Skeletal muscle cell (primary cell): ENCODE measurements at regions not wholly inside any gene's neighbourhood (a gene's known extent, or its start where the extent isn't known, plus 50 kb on each side); places are given as distances from the start of the nearest gene placed in this dataset.
"Not testable (repeated sequence)": the region's sequence is repeated elsewhere in the genome, so short reads cannot be mapped to it uniquely, and the experiment has no call there.

Experiments used
- DNase-seq: peaks from one replicate; pipeline ENCODE4 v3.0.0-alpha.2; 2010; ENCODE audit warnings: low read depth
- H3K4me3 ChIP-seq: 2 replicates; pipeline ENCODE4 v1.5.1; 2011; ENCODE audit warnings: low read depth, mild to moderate bottlenecking, control low read depth, low read length, moderate library complexity

- no peak for DNase-seq
- H3K4me3 ChIP-seq: no peak overlapping the region
These were observed 234.4 kb downstream of the NEBL start for GRCh38 chr10:20662742-20663141.

- H3K4me3 ChIP-seq: no peak overlapping the region
- no peak for DNase-seq
These were observed 237.9 kb downstream of the NEBL start for GRCh38 chr10:20659225-20659624.

- no peak overlapping the region for H3K4me3 ChIP-seq
- no peak for DNase-seq
These were observed 239.0 kb downstream of the NEBL start for GRCh38 chr10:20658158-20658557.

DNA sequence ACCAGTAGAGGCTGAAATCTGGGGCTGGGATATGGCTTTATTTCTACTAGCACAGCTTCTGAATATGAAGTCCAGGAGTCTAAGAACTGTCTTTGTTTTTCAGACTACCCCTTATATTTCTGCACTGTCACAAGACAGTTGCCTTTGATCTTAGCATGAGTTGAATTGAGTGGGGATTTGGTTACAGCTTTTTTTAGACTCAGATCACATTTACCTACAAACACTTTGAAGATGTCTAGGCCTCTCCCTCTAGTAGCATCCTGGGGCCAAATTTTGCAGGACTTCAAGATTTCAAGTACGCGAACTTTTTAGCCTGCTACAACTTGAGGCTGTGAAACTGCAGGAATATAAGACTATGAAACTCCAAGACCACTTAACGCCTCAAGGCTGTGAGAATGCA, 240.2 kb downstream of the NEBL start:
- H3K4me3 ChIP-seq: no peak overlapping the region
- no peak for DNase-seq

GRCh38 chr10:20652424-20652823, 244.7 kb downstream of the NEBL start:
- not testable (repeated sequence) for H3K4me3 ChIP-seq, DNase-seq

DNA sequence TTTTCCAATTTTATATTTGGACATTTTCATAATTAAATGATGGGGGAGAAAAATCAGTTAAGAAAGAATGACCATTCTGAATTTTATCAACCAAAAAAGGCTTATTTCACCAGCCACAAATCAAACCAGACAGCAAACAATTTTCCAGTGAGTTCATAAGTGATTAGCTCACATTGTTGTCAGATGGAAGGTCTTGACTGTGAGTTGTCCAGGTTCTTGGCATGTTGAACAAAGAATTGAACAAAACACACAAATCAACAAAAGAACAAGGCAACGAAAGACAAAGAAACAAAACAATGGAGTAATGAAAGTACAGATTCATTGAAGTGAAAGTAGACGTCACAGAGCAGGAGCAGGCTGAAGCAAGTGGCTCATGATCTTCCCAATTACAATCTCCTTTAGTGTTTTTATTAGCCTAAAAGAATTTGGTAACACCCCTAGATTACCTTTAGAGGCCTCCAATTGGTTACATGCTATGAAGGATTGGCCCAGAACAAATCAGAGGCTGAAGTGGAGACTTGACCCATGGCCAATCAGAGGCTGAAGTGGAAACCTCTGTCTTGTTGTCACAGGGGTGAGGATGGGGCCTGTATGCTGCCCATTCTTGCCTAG, 248.7 kb downstream of the NEBL start:
- no peak for DNase-seq
- no peak overlapping the region for H3K4me3 ChIP-seq

- no peak overlapping the region for H3K4me3 ChIP-seq
- DNase-seq: no peak
These were observed 249.4 kb downstream of the NEBL start for GRCh38 chr10:20647756-20648155.

DNA sequence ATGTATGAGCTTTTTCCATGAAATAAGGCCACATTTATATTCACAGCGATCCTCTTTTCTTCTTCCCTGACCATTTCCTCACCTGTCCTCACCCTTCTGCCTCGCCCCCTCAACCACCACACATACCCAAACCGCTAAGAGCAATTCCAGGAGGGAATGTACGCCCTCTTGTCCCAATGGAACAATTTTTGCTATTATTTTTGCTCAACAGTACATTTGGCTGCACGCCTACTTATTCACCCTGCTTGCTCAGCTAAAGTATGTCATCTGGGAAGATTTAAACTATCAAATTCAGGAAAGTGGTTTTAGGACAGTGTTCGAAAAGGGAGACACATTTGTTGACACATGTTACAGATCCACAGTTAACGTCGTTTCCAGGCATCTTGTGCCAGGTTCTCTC, 252.7 kb downstream of the NEBL start:
- no peak overlapping the region for H3K4me3 ChIP-seq
- peak; percentile 9 for DNase-seq

GRCh38 chr10:20641605-20642004, 255.5 kb downstream of the NEBL start:
- no peak for DNase-seq
- no peak overlapping the region for H3K4me3 ChIP-seq

DNA sequence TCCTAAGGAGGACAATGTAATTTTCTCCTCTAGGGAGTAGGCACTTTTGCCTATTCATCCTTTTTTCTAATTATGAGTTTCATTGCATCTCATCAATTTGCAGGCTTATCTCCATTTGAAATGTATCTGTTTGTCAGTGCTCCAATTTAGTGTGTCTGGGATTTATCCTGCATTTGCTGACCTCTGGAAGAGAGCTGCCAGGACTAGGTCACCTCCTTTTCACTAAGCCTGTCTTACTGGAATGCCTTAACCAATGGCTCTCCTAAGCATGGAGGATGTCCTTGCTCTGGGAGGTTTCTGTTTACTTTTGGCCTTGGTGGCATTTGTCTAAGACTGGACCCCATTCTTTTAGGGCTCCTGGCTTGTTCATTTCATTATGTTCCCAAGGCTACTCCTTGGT, 261.5 kb downstream of the NEBL start:
- no peak for DNase-seq
- H3K4me3 ChIP-seq: no peak overlapping the region

DNA sequence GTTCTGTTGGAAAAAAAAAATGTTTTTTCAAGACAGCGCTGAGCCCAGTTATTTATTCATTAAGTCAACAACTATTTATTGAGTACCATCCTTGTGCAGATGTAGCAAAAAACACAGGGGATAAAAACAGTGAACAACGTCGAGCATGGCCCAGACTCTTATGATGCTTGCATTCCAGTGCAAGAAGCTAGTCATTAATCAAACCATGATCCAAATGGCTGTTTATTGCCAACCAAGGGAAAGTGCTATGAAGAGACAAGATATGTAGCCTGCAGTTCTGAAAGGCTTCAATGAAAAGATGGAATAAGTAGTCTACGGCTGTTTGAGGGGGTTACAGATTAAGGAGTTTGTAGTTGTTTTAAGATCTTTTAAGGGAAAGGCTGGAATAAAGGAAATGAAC, 262.3 kb downstream of the NEBL start:
- no peak for DNase-seq
- no peak overlapping the region for H3K4me3 ChIP-seq

- H3K4me3 ChIP-seq: no peak overlapping the region
- no peak for DNase-seq
These were observed 263.4 kb downstream of the NEBL start for GRCh38 chr10:20633714-20634113.

GRCh38 chr10:20632696-20633095, 264.4 kb downstream of the NEBL start:
- H3K4me3 ChIP-seq: no peak overlapping the region
- DNase-seq: no peak

DNA sequence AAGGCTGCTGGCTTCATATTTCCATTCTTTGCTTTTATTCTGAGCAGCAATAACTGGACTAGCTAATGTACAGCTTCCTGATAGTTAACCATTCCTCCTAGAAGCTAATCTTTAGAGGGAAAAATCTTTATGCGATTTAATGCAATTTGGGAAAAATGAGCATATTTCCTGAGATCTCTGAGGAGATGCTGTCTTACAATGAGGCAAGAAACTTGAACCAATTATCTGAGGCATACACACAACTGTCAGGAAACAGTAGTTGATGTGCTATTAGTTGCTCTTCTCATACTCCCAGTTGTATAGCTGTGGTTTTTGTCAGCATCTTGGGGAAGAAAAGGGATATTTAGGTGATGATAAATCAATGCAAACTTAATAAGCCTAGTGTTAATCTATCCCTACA, 265.9 kb downstream of the NEBL start:
- no peak for DNase-seq
- H3K4me3 ChIP-seq: no peak overlapping the region

DNA sequence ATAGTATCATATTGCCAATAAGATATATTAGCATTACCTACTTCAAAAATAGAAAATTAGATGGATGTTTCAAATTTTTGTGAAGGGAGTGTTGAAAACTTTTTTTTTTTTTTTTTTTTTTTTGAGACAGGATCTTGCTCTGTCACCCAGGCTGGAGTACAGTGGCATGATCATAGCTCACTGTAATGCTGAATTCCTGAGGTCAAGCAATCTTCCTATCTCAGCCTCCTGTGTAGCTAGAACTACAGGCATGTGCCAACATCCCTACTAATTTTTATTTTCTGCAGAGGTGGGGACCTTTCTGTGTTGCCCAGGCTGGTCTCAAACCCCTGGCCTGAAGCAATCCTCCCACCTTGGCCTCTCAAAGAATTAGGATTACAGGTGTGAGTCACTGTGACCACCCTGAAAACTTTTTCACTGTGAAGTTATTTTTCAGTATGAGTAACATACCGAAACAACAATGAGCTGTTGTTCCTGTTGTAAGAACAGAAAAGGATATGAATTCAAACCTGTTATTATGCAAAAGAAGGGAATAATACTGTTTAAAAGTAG, 266.9 kb downstream of the NEBL start:
- DNase-seq: no peak
- no peak overlapping the region for H3K4me3 ChIP-seq

DNA sequence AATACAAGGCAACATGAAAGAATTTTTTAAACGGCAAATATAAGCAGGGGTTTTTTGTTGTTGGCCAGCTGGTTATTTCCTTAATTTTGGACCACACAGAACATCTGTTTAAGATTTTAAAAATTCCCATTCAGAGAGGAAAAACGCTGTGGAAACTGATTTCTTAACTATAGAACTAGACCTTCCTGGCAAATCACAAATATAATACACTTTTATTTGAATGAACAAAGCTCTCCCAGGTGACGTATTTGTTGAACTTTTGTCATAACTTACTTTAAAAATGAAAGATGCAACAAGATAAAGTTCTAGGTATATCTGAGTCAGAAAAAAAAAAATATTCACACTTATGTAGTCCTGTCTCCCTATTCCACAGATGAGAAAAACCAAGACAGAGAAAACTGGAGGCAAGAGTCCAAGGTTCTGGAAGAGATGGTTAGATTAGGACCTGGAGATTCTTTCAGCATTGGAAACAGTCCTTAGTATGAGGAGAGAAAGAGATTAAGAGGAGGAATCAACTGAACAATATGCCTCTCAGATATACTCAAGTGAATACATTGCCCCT, 269.1 kb downstream of the NEBL start:
- no peak overlapping the region for H3K4me3 ChIP-seq
- no peak for DNase-seq

DNA sequence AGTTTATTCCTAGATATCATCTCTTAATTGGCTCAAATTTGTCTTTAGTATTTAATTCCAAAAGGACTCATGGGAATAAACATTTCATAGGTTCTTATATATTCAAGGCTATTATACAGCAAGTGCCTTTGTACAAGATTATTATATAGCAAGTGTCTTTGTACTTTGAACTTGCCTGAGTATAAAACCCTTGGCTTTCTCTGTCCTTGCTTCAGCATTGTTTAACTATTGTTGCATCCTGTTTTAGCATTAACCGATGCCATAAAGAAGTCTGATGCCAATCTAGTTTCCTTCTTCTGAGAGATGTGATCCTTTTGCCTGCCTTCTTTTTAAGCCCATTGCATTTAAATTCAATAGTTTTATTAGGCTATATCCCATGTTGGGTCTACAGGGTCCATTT, 270.0 kb downstream of the NEBL start:
- H3K4me3 ChIP-seq: no peak overlapping the region
- no peak for DNase-seq

DNA sequence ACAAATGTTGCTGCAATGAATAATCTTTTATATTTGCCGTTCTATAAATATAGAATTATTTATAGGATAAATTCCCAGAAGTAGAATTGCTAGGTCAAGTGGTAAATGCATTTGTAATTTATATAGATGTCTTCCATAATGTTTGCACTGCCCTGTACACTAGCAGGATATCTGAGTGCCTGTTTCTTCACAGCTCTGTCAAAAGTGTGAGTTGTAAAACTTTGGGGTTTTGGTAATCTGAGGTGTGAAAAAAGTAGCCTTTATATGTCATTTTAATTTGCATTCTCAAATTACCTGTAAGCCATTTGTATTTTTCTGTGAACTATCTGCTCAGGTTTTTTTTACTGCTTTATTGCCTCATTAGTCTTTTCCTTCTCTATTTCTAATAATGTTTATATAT, 271.2 kb downstream of the NEBL start:
- H3K4me3 ChIP-seq: no peak overlapping the region

DNA sequence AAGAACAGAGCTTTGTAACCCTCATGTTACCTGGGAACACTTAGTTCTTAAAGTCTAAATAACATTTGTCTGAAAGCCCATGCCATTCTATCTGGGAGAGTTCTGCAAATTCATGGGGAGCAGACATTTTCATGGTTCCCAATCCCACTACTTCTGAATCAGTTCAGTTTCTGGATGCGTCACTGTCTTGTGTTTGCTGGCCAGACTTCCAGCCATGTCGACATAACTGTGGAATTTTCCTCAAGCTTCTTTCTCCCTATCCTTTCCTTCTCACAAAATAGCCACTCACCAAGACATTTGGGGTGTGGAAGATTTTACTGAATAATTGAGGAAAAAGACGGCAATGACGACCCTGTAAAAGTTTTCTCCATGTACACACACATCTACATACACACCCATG, 272.5 kb downstream of the NEBL start:
- H3K4me3 ChIP-seq: no peak overlapping the region
- DNase-seq: peak; percentile 53

More for the DNA sequence above, 271.2 kb downstream of the NEBL start:
- no peak for DNase-seq

- H3K4me3 ChIP-seq: no peak overlapping the region
- no peak for DNase-seq
These were observed 273.6 kb downstream of the NEBL start for GRCh38 chr10:20623546-20623945.

DNA sequence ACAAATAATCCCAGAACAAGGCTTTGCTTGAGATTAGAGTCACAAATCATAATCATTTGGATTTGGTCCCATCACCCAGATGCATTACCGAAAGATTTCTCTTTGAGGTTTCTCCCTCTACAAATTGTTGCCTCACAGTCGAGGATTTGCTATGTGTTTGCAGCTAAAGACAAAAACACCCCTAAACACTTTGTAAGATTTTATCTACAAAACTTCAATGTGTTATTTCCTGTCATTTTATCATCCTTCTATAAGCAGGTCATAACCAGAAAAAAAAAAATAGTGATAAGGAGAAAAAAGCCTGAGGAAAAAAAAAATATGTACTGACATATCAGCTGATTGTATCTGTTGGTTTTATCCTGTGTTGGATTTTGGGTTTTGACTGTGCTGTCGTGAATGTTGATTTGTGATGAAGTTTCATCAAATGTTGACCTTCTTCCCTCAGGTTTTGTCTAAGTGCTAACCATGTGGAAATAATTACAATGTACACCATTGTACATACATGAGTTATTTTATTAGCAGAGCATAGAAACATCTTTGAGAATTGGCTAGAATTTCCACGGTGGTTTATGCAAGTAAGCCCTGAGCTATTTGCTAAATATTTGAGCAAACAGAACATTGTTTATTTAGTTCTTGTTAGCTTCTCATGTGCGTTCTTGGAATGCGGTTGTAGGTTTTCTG, 274.4 kb downstream of the NEBL start:
- peak; percentile 56 for DNase-seq
- no peak overlapping the region for H3K4me3 ChIP-seq
